H1 (cell line): ENCODE measurements at regions not wholly inside any gene's neighbourhood (a gene's known extent, or its start where the extent isn't known, plus 50 kb on each side); places are given as distances from the start of the nearest gene placed in this dataset.

Experiments
- CTCF ChIA-PET: fragments of 300-600 bp; sonication (Branson Sonifier 250); formaldehyde crosslinking; loops from one replicate; lab custom pipeline; 2021; ENCODE audit not compliant: partially characterized antibody; lab: Charles Lee
- POLR2A ChIA-PET: fragments of 300-600 bp; sonication (Branson Sonifier 250); formaldehyde crosslinking; loops from one replicate; lab custom pipeline; 2021; ENCODE audit warnings: inconsistent platforms; ENCODE audit not compliant: partially characterized antibody; lab: Charles Lee
- DNase-seq, 2 experiments: peaks; one replicate each; pipeline versions ENCODE4 v3.0.0 to v3.0.0-alpha.2; 2010 to 2022; ENCODE audit warnings: low spot score in 2 of 2, low read depth in 1 of 2, mixed read lengths in 1 of 2
- FAIRE-seq: peaks from 2 replicates; lab custom pipeline; 2011; peaks lifted over from hg19 to GRCh38; lab: Jason Lieb, UNC
- H2AFZ ChIP-seq: 2 replicates; pipeline ENCODE4 v1.8.1; 2012; ENCODE audit warnings: low read length, inconsistent platforms
- H2AK5ac ChIP-seq: 2 replicates; pipeline ENCODE4 v1.6.1; 2013; ENCODE audit warnings: low read depth, low read length
- H2BK120ac ChIP-seq: replicated peaks from 2 replicates; pipeline ENCODE3; 2013; ENCODE audit warnings: low read depth, low read length, inconsistent platforms
- H2BK12ac ChIP-seq: 2 replicates; pipeline ENCODE4 v1.6.1; 2013; ENCODE audit warnings: low read depth, low read length
- H2BK15ac ChIP-seq: 2 replicates; pipeline ENCODE4 v1.6.1; 2013; ENCODE audit warnings: low read length
- H2BK20ac ChIP-seq: 2 replicates; pipeline ENCODE4 v1.6.1; 2013; ENCODE audit warnings: low read length
- H2BK5ac ChIP-seq: 2 replicates; pipeline ENCODE4 v1.6.1; 2013; ENCODE audit warnings: low read depth, low read length
- H3K14ac ChIP-seq: 2 replicates; pipeline ENCODE4 v1.6.1; 2013; ENCODE audit warnings: inconsistent platforms; ENCODE audit not compliant: insufficient read length
- H3K18ac ChIP-seq: 2 replicates; pipeline ENCODE4 v1.6.1; 2013; ENCODE audit warnings: low read length; ENCODE audit errors: extremely low read depth
- H3K23ac ChIP-seq: 2 replicates; pipeline ENCODE4 v1.6.1; 2013; ENCODE audit warnings: inconsistent platforms; ENCODE audit not compliant: insufficient read length
- H3K23me2 ChIP-seq: 2 replicates; pipeline ENCODE4 v1.6.1; 2013; ENCODE audit warnings: low read depth, low read length
- H3K27ac ChIP-seq: 2 replicates; pipeline ENCODE4 v1.6.1; 2011; ENCODE audit warnings: low read depth, low read length, inconsistent platforms
- H3K27me3 ChIP-seq, 4 experiments: replicated peaks in 1 of 4; 1 replicate in 1 of 4; 2 replicates in 3 of 4; pipeline versions ENCODE4 v1.6.1 to v1.8.1; 2011 to 2013; ENCODE audit warnings: low read length in 3 of 4, mild to moderate bottlenecking in 3 of 4, inconsistent platforms in 2 of 4, mixed read lengths in 2 of 4, moderate library complexity in 1 of 4; ENCODE audit not compliant: control insufficient read depth in 3 of 4, insufficient read depth in 3 of 4; ENCODE audit errors: extremely low read depth in 1 of 4
- H3K36me3 ChIP-seq, 4 experiments: 2 replicates each; pipeline versions ENCODE4 v1.6.1 to v1.8.1; 2011 to 2013; ENCODE audit warnings: mild to moderate bottlenecking in 4 of 4, low read length in 3 of 4, moderate library complexity in 2 of 4, control low read depth in 1 of 4, inconsistent platforms in 1 of 4; ENCODE audit not compliant: insufficient read depth in 4 of 4, control insufficient read depth in 2 of 4
- H3K4ac ChIP-seq: replicated peaks from 2 replicates; pipeline ENCODE3; 2013; ENCODE audit warnings: low read length, low read depth, mixed read lengths, inconsistent platforms; ENCODE audit not compliant: insufficient read length
- H3K4me1 ChIP-seq, 4 experiments: replicated peaks in 1 of 4; 1 replicate in 1 of 4; 2 replicates in 3 of 4; pipeline versions ENCODE4 v1.6.1 to v1.8.1; 2011 to 2013; ENCODE audit warnings: low read length in 3 of 4, inconsistent platforms in 2 of 4, mixed read lengths in 1 of 4; ENCODE audit not compliant: insufficient read depth in 4 of 4, control insufficient read depth in 3 of 4
- H3K4me2 ChIP-seq, 2 experiments: 2 replicates each; pipeline versions ENCODE4 v1.6.1 to v1.8.1; 2011 to 2013; ENCODE audit warnings: low read depth in 2 of 2, low read length in 2 of 2, control low read depth in 1 of 2, inconsistent platforms in 1 of 2, mild to moderate bottlenecking in 1 of 2; ENCODE audit not compliant: insufficient read depth in 1 of 2
- H3K4me3 ChIP-seq, 4 experiments: fragments of 200-600, 300-600 bp in 1 of 4; sonication (generic), shearing (Covaris generic), sonication (Bioruptor Twin) in 1 of 4; 2 replicates each; pipeline versions ENCODE4 v1.5.1 to v1.8.1; 2011 to 2016; ENCODE audit warnings: low read length in 4 of 4, low read depth in 3 of 4, control low read depth in 2 of 4, inconsistent platforms in 2 of 4, mild to moderate bottlenecking in 2 of 4, mixed read lengths in 1 of 4, moderate library complexity in 1 of 4; ENCODE audit not compliant: insufficient read depth in 2 of 4; ENCODE audit errors: extremely low read depth in 1 of 4
- H3K56ac ChIP-seq: replicated peaks from 2 replicates; pipeline ENCODE3; 2013; ENCODE audit warnings: low read depth, mild to moderate bottlenecking, mixed read lengths, low read length, inconsistent platforms; ENCODE audit not compliant: insufficient read length
- H3K79me1 ChIP-seq: 2 replicates; pipeline ENCODE4 v1.6.1; 2013; ENCODE audit warnings: low read depth, low read length, control low read depth
- H3K79me2 ChIP-seq, 2 experiments: 2 replicates each; pipeline versions ENCODE4 v1.6.1 to v1.8.1; 2012 to 2013; ENCODE audit warnings: low read length in 2 of 2, mild to moderate bottlenecking in 2 of 2, inconsistent platforms in 1 of 2; ENCODE audit not compliant: insufficient read depth in 2 of 2, control insufficient read depth in 1 of 2
- H3K9ac ChIP-seq, 4 experiments: replicated peaks in 1 of 4; 1 replicate in 1 of 4; 2 replicates in 3 of 4; pipeline versions ENCODE4 v1.6.1 to v1.8.1; 2011 to 2013; ENCODE audit warnings: low read depth in 3 of 4, low read length in 3 of 4, control low read depth in 2 of 4, mild to moderate bottlenecking in 2 of 4, moderate library complexity in 2 of 4, inconsistent platforms in 1 of 4; ENCODE audit errors: extremely low read depth in 1 of 4
- H3K9me3 ChIP-seq, 2 experiments: 2 replicates each; pipeline versions ENCODE4 v1.6.1 to v1.8.1; 2012 to 2013; ENCODE audit warnings: mild to moderate bottlenecking in 2 of 2, moderate library complexity in 2 of 2, control low read depth in 1 of 2, inconsistent platforms in 1 of 2, low read depth in 1 of 2, low read length in 1 of 2, mixed read lengths in 1 of 2; ENCODE audit not compliant: insufficient read depth in 2 of 2
- H4K20me1 ChIP-seq, 2 experiments: replicated peaks in 1 of 2; 2 replicates each; pipeline versions ENCODE3 to v1.8.1; 2011 to 2013; ENCODE audit warnings: inconsistent platforms in 2 of 2, low read length in 2 of 2, mild to moderate bottlenecking in 1 of 2; ENCODE audit not compliant: insufficient read depth in 2 of 2, control insufficient read depth in 1 of 2
- H4K5ac ChIP-seq: 2 replicates; pipeline ENCODE4 v1.6.1; 2013; ENCODE audit warnings: low read length, low read depth, mixed read lengths, inconsistent platforms; ENCODE audit not compliant: insufficient read length
- H4K8ac ChIP-seq: 2 replicates; pipeline ENCODE4 v1.8.0; 2013; ENCODE audit warnings: mild to moderate bottlenecking, moderate library complexity, low read length, inconsistent platforms; ENCODE audit not compliant: insufficient read depth; ENCODE audit errors: extremely low read depth
- H4K91ac ChIP-seq: replicated peaks from 2 replicates; pipeline ENCODE3; 2013; ENCODE audit warnings: low read length, mixed read lengths, inconsistent platforms; ENCODE audit not compliant: insufficient read length
- GTF2F1 ChIP-seq: IDR thresholded peaks from 2 replicates; pipeline ENCODE4 v1.6.1; 2012; ENCODE audit warnings: low read depth, low read length, improper control_type of control experiment, borderline replicate concordance
- JUND ChIP-seq: IDR thresholded peaks from 2 replicates; pipeline ENCODE4 v1.6.1; 2011; ENCODE audit warnings: mild to moderate bottlenecking, improper control_type of control experiment, low read length
- ZNF274 ChIP-seq: IDR thresholded peaks from 2 replicates; pipeline ENCODE4 v1.7.0; 2012; ENCODE audit warnings: low read length, borderline replicate concordance; ENCODE audit errors: extremely low read depth
- WGBS, 2 experiments: shearing (Covaris generic) in 1 of 2; methylation state at CpG; one replicate each; pipeline versions ENCODE4 v1.1.6 to v1.1.7; 2013 to 2015; ENCODE audit warnings: low lambda C conversion rate in 2 of 2, mixed read lengths in 2 of 2, inconsistent platforms in 1 of 2, low coverage in 1 of 2, missing lambda C conversion rate in 1 of 2; ENCODE audit not compliant: insufficient replicate concordance in 2 of 2, insufficient coverage in 1 of 2, insufficient read length in 1 of 2; ENCODE audit errors: extremely low coverage in 1 of 2, missing lambda C conversion rate in 1 of 2; 5-methylcytosine and 5-hydroxymethylcytosine counted together

- Histone ChIP-seq H3K79me1 (no peaks in the 10 kb centered on the region), H3K4me1 (no peaks in the 10 kb centered on the region; a peak in 1 of 7 replicates), H3K79me2 (no peaks in the 10 kb centered on the region), H3K23ac (no peak overlapping the region), H3K36me3 (peaks cover 0 to 3% (median 0%) of the 10 kb centered on the region in 4 experiments; a peak in 1 of 8 replicates), H2AK5ac (no peak overlapping the region), H3K27me3 (no peaks in the 10 kb centered on the region), H4K8ac (no peak overlapping the region), H3K18ac (no peak overlapping the region), H4K20me1 (no peaks in the 10 kb centered on the region), H2BK5ac (no peak overlapping the region), H4K5ac (no peak overlapping the region), H2AFZ (no peak overlapping the region), H2BK120ac (no peak overlapping the region), H3K4me3 (no peak overlapping the region), H3K27ac (no peak overlapping the region), H2BK20ac (no peak overlapping the region), H3K9me3 (peaks cover 13 to 18% of the 10 kb centered on the region in 2 experiments; a peak in 3 of 4 replicates), H3K23me2 (no peaks in the 10 kb centered on the region), H3K14ac (no peak overlapping the region), H3K9ac (no peak overlapping the region), H4K91ac (no peak overlapping the region), H3K4me2 (no peak overlapping the region), H2BK15ac (no peak overlapping the region), H3K56ac (no peak overlapping the region), H2BK12ac (no peak overlapping the region), H3K4ac (no peak overlapping the region)
- ChIA-PET CTCF (interaction anchor here (1.2 kb wide), 1 partner anchor 485 kb away, joined by 3 read pairs; no protein-coding TSS in a partner anchor), POLR2A (no interaction called here)
- DNase-seq, result no peak
- no peak for FAIRE-seq
- WGBS, 2 experiments, result 89% methylated on average over 4 of the region's 4 CpGs; no CpG with 5 or more reads in 1 of the 2 experiments
- TF ChIP-seq ZNF274 (no peak), GTF2F1 (no peak), JUND (no peak)
These were observed 940.5 kb downstream of the CDH11 start for GRCh38 chr16:64181271-64181925.
